T-helper 2 cell (primary cell): ENCODE measurements at regions not wholly inside any gene's neighbourhood (a gene's known extent, or its start where the extent isn't known, plus 50 kb on each side); places are given as distances from the start of the nearest gene placed in this dataset.
"Not testable (repeated sequence)": the region's sequence is repeated elsewhere in the genome, so short reads cannot be mapped to it uniquely, and the experiment has no call there.

ENCODE experiments used
- DNase-seq, 5 experiments: peaks; one replicate each; pipeline versions ENCODE4 v3.0.0 to v3.0.0-alpha.2; 2012 to 2022

- no peak for DNase-seq
Measured at GRCh38 chr10:131033166-131034085, 278.1 kb downstream of the TCERG1L start.

GRCh38 chr10:131034451-131034850 lies 277.1 kb downstream of the TCERG1L start:
- no peak for DNase-seq

- DNase-seq: no peak
Measured at GRCh38 chr10:131035779-131036178, 275.7 kb downstream of the TCERG1L start.

- no peak for DNase-seq
Measured at GRCh38 chr10:131038056-131038455, 273.5 kb downstream of the TCERG1L start.

- DNase-seq: no peak
Measured at GRCh38 chr10:131041031-131041430, 270.5 kb downstream of the TCERG1L start.

- no peak for DNase-seq
Measured at GRCh38 chr10:131041441-131041840, 270.1 kb downstream of the TCERG1L start.

GRCh38 chr10:131042015-131042414 lies 269.5 kb downstream of the TCERG1L start:
- DNase-seq: not testable (repeated sequence)
